Iris pigment epithelial cell (primary cell): ENCODE measurements at regions not wholly inside any gene's neighbourhood (a gene's known extent, or its start where the extent isn't known, plus 50 kb on each side); places are given as distances from the start of the nearest gene placed in this dataset.

ENCODE experiments used
- DNase-seq: peaks from one replicate; pipeline ENCODE4 v3.0.0-alpha.2; 2011; ENCODE audit warnings: low read depth

DNA sequence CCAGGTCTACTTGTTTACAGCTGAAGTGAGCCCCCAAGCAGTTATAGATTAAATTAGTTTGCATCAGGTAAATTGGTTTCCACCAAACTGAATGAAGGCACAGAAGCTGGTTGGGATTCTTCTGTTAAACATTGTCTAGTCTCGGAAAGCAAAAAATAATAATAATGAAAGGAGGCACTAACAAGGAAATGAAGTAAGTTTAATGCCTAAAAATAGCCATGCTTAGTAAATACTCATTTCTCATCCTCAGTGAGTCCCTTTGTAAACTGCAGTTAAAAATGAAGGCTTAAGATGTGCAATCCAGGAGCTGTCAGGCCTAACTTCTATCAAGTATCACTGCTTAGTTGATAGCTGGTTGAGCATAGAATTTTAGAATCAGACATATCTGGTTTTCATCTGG is 113.5 kb downstream of the BTG1 start:
- DNase-seq, result no peak

DNA sequence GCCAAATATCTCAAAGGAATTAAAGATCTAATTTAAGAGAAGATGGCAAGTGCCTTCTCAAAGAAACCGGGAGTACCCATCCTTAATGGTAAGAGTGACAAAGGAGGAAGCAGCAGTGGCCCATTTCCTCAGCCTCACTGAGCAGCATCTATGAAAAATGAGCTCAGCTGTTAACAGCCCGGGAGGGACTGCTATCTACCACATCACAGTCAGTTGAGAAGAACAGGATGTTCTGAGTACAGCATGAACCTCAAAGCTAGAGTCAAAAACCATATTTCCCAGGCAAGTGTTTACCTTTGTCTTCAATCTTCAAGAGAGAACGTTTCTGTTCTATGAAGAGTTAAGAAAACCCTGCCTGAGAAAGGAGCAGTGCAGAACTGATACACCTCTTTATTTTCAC is 115.0 kb downstream of the BTG1 start:
- DNase-seq, result peak; percentile 91

GRCh38 chr12:92029902-92030586 is 115.6 kb downstream of the BTG1 start:
- DNase-seq, result peak; percentile 42

DNA sequence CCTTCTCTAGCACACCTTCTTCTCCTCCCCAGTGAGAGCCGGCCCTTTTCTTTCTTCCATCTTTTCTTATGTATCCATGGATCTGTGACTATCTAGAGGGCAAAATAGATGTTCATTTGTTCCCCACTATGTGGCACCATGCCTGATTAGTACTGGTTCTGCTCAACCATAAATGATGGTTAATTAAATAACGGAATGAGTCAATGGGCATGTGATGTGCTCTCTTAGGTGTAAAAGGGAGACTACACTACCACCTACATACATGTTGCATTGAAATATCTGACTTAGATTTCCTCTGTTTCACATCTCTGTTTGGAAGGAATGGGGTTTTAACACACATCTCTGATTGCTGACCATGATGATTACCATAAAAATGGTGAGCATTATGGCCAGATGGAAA is 116.5 kb downstream of the BTG1 start:
- DNase-seq, result no peak

DNA sequence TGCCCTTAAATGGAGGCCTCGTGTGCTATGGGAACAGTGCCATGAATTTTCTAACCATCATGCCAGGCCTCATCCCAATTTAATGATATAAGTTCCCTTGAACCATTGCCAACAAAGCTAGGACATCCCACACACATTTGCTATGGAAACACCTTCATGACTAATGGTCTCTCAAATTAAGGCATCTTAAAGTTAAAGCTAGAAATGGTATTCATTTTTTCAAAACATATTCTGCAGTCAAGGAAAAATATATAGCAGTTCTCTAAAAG is 117.3 kb downstream of the BTG1 start:
- peak; percentile 26 for DNase-seq

DNA sequence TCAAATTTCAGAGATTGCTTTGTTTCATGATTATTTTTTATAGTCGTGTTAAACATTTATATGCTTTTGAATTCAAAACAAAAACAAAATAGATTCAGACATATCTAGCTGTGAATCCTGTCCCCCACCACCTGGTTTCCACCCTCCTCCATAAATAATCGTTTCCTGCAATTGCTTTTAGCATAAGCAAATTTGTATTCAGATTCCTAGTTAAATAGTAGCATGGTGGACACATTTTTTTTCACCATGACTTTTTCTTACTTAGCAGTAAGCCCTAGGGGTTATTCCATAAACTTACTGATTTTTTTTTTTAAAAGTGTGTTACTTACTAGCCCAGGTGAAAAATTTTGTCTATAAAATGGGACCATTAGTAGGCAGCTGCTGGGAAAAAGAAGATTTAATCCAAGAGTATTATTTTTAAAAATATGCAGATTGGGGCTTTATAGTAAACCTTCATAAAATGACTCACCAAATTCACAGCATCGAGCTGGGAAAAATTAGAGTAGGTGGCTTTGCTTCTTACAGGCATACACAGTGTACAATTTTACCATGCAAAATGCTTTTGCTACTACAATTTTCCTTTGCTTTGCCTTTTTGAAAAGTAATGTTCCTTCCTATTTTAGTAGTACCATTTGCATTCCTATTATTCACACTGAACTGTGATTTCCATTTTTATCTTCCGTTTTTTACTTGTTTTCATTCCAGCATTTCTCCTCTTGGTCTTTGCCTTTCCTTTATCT is 117.8 kb downstream of the BTG1 start:
- DNase-seq, result no peak

DNA sequence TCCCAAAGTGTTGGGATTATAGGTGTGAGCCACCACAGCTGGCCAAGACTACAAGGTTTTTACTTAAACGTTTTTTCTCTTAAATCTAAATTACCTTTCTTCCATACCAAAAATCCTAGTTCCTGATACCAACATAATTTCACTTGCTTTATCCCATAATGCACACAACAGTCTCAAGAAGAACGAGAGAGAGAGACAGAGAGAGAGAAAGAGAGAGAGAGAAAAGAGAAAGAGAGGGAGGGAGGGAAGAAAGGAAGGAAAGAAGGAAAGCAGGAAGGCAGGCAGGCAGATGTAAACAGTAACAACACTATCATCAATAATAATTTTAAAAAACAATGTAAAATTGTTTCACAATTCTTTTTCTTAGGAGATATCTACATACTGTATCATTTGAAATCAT is 118.4 kb downstream of the BTG1 start:
- DNase-seq, result no peak

- DNase-seq, result no peak
Observed at GRCh38 chr12:92025462-92026207, 120.0 kb downstream of the BTG1 start.

GRCh38 chr12:92022093-92022492 is 123.6 kb downstream of the BTG1 start:
- DNase-seq, result no peak

GRCh38 chr12:92021666-92022035 is 124.0 kb downstream of the BTG1 start:
- DNase-seq, result no peak

DNA sequence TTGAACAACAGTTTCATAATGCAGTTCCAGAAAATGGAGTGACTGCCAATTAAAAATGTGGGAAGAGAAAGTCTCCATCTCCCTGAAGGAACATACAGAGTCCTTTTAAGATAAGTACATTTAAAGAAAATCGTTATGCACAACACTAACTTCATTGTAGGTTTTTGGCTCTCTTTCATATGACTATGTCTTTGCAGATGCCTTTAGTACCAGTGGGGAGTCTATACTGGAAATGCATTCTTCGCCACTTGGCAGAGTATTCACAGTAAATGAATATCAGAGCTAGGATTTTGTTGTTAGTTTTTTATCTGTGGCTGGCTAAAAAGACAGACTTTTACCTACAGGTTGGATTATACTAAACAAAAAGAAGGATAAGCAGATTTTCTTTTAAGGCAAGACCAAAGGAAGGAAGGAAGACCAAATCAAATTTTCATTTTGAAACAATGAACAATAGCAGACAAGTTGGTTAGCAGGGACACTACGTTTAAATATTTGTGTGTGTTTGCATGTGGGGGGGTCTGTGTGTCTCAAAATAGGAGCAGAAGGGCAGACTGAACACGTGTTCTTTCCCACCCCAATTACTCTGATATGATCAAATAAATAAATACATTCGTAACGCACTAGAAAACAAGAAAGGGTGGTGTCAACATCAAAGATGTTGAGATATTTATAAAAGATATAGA is 124.5 kb downstream of the BTG1 start:
- DNase-seq, result no peak

DNA sequence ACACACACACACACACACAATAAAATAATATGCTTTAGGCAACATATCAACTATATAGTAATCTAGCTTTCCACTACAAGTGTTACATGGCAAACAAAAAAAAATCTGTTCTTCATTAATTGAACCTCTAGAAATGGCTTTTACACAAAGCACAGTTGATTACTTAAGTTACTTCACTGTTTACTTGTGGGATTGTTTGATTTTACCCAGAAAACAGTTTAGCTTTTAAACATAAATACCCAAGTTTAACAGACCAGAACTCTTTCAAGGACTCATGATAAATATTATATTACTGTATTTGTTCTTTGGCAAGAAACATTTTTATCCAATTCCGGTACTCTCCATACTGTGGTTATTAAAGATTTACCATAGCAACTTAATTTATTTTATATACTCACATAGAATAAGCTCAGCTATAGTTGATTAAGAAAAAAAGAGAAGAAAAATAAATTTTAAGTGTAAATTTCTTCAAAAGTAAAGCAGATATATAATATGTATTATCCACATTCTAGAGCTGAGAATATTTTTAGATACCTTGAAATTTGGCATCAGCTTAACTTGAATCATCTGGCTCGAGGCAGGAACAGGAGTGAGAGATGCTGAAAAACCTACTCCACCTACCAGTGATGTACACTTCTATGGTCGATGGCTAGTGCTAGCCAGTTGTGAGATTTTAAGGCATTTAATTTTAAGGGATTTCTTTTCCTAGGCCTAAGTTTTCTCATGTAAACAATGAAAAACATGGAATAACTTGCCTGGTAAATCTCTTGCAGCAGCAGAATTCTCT is 126.0 kb downstream of the BTG1 start:
- DNase-seq, result no peak

DNA sequence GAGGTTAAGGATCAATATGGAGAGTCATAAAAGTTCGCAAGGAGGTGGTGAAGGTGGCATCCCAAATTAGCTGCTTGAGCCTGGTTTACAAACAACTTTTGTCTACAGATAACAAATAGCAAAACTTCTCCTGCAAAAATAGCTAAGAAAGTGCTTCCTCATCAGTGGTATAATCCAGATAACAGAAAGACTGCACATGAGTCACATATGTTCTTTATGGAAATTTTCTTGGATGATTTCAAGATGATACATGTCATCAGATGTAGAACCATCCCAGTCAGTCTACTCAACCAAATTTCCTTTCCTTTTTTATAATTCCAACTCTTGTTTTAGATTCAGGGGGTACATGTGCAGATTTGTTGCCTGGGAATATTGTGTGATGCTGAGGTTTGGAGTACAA is 133.0 kb downstream of the BTG1 start:
- no peak for DNase-seq

- no peak for DNase-seq
Observed at GRCh38 chr12:92010853-92011701, 134.6 kb downstream of the BTG1 start.

DNA sequence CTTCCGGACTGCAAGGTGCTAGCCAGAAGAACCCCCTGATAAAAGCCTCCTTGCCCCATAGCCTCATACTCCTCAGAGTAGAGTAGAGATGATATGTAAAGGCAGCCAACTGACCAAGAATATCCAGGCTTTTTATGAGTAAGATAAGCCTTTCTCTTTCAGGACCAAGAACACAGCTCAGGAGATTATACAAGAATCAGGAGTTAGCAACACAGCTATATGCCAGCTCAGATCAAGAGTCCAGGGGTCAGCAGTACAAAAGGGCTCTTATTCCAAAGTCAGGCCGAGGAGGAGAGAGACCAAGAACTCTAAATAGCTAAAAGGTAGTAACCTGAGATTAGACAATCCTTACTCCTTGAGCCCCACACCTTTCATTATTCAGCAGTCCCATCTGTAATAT is 135.3 kb downstream of the BTG1 start:
- no peak for DNase-seq

DNA sequence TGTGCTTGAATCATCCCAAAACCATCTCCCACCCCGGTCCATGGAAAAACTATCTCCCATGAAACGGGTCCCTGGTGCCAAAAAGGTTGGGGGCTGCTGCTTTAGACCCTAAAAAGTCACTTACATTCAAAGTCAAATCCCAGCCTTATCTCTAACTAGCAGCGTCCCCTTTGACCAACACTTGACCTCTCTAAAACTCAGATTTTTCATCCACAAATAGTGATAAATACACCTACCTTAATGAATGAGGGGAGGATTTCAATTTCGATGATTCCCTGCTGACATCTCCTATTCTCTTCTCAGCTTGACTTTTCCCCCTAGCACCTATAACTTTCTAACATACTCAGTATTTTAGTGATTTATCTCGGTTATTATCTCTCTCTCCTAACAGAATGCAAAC is 137.3 kb downstream of the BTG1 start:
- DNase-seq, result no peak

DNA sequence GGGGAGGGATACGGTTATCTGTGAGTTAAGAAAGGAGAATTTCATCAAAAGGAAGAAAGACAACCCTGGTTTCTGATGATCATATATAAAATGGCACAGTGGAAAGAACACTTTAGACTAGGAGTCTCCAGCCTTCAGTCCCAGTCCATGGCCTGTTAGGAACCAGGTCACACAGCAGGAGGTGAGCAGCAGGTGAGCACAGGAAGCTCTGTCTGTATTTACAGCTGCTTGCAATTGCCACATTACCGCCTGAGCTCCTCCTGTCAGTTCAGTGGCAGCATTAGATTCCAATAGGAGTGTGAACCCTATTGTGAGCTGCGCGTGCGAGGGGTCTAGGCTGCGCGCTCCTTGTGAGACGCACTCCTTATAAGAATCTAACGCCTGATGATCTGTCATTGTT is 137.9 kb downstream of the BTG1 start:
- DNase-seq, result no peak

- no peak for DNase-seq
Observed at GRCh38 chr12:92003701-92004100, 141.9 kb downstream of the BTG1 start.

DNA sequence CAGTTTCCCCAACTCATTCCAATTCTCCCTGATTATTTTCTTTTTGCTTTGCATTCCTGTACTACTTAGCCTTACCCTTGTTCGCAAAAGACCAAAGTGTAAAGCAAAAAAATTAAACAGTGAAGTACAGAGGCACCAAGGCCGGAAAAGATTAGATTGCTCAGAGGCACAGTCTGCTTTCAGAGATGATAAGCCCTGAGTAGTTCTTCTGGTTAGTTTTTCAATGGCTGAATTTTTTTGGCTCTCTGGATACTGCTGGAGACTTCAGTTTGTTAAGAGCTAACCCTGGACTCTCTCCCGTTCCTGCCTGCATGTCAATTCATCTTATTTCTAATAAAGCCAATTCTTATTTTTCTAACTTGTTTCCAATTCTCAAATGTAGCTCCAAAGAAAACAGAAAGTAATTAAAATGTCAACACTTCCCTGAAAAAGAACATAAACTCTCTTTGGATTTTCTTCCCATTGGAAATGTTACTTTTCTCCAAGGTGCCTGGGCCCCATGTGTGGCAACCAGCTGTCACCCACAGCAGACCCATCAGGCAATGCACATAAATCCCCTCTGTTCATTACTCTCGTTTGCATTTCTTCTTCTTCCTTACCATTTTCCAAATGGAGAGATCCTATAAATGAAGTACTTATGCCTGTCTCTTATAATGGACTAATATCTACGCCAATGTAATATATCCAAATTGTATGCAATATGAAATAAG is 142.8 kb downstream of the BTG1 start:
- no peak for DNase-seq

GRCh38 chr12:92002195-92002649 is 143.4 kb downstream of the BTG1 start:
- no peak for DNase-seq
